ENCODE measurements at regions not wholly inside any gene's neighbourhood (a gene's known extent, or its start where the extent isn't known, plus 50 kb on each side); places are given as distances from the start of the nearest gene placed in this dataset.

GRCh38 chr15:69613182-69613581 lies 160.6 kb downstream of the RPLP1 start:
- TF ChIP-seq CTCF (IDR thresholded peaks at IDR 0.05), result no peak
- TF ChIP-seq SIN3A (IDR thresholded peaks at IDR 0.05; ENCODE audit: borderline replicate concordance, insufficient read depth, low read depth, low read length), result no peak
- no peak for TF ChIP-seq POLR2AphosphoS5 (IDR thresholded peaks at IDR 0.05; ENCODE audit: low read depth, low read length)
- no peak for TF ChIP-seq TCF7L2 (IDR thresholded peaks at IDR 0.05; ENCODE audit: low read depth, low read length)
- no peak for TF ChIP-seq REST (IDR thresholded peaks at IDR 0.05; ENCODE audit: insufficient read depth in 1 of 2, low read depth in 2 of 2, low read length in 1 of 2)
